ENCODE measurements at regions not wholly inside any gene's neighbourhood (a gene's known extent, or its start where the extent isn't known, plus 50 kb on each side); places are given as distances from the start of the nearest gene placed in this dataset.

DNA sequence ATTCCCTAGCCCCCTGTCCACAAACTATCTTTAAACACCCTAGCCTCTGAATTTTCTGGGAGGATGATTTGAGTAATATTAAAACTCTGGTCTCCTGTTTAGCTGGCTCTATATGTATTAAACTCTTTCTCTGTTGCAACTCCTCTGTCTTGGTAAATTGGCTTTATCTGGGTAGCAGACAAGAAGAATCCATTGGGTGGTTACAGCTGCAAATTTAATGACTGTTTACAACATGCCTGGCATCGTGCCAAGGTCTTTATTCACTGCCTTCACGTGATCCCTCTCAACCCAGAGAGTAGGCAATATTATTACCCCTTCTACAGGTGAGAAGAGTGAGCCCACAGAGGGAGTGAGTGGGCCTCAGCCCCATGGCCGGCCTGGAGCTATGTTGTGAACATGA lies 77.8 kb upstream of the MYL2 start:
- Mint-ChIP-seq H3K27me3 (ENCODE audit: insufficient read depth, low read depth, poor library complexity) (peaks cover 7% of the 10 kb centered on the region), H3K36me3 (ENCODE audit: low read depth) (no peaks in the 10 kb centered on the region), H3K4me1 (0 out of 3 replicates have a peak, but pooled peaks cover 3% of the 10 kb centered on the region), H3K27ac (no peak overlapping the region), H3K4me3 (no peak overlapping the region), H3K9me3 (peaks cover 10% of the 10 kb centered on the region; the same call in 2 of the 3 replicates)
- no peaks in the 10 kb centered on the region for H3K27me3 ChIP-seq (ENCODE audit: insufficient read depth)
- H3K4me3 ChIP-seq, result no peak overlapping the region
- H3K9me2 ChIP-seq (ENCODE audit: insufficient read depth), result no peaks in the 10 kb centered on the region
- H2AFZ ChIP-seq, result no peak overlapping the region
- no peaks in the 10 kb centered on the region for H3F3A ChIP-seq (replicated peaks; ENCODE audit: low read depth)
- H3K27ac ChIP-seq (ENCODE audit: low read depth), result no peak overlapping the region
- H3K79me2 ChIP-seq (replicated peaks; ENCODE audit: insufficient read depth), result no peaks in the 10 kb centered on the region
- DNase-seq (ENCODE audit: low spot score) (no peak), ATAC-seq (no peak)
- no peaks in the 10 kb centered on the region for H3K4me1 ChIP-seq (ENCODE audit: insufficient read depth)
- H4K20me1 ChIP-seq (replicated peaks; ENCODE audit: insufficient read depth), result no peaks in the 10 kb centered on the region
- no peak overlapping the region for H3K4me2 ChIP-seq
- no peaks in the 10 kb centered on the region for H3K36me3 ChIP-seq (ENCODE audit: insufficient read depth)
- no peak for TF ChIP-seq ZNF462 (CRISPR knock-in tag; IDR thresholded peaks at IDR 0.05)
- TF ChIP-seq EZH2phosphoT487 (IDR thresholded peaks at IDR 0.05; ENCODE audit: unreplicated experiment), result no peak
- no peak for TF ChIP-seq JUNB (IDR thresholded peaks at IDR 0.05; ENCODE audit: unreplicated experiment)
- no peak for TF ChIP-seq EZH2 (IDR thresholded peaks at IDR 0.05; ENCODE audit: low read depth, unreplicated experiment)
- TF ChIP-seq ZNF331 (CRISPR knock-in tag; IDR thresholded peaks at IDR 0.05; ENCODE audit: low read depth), result no peak
- no peak for TF ChIP-seq ZNF114 (CRISPR knock-in tag; IDR thresholded peaks at IDR 0.05)
- no peak for TF ChIP-seq CREB1 (CRISPR knock-in tag; IDR thresholded peaks at IDR 0.05; ENCODE audit: low read depth)
- no peak for TF ChIP-seq STAT1 (IDR thresholded peaks at IDR 0.05; ENCODE audit: unreplicated experiment)
- TF ChIP-seq ETS1 (IDR thresholded peaks at IDR 0.05), result no peak
- TF ChIP-seq POLR2AphosphoS5 (IDR thresholded peaks at IDR 0.05; ENCODE audit: low read depth), result no peak
- no peak for TF ChIP-seq REST (IDR thresholded peaks at IDR 0.05; ENCODE audit: unreplicated experiment)
